GM12892 (cell line): ENCODE measurements at regions not wholly inside any gene's neighbourhood (a gene's known extent, or its start where the extent isn't known, plus 50 kb on each side); places are given as distances from the start of the nearest gene placed in this dataset.

Experiments
- POLR2A ChIP-seq: IDR thresholded peaks from 2 replicates; pipeline ENCODE4 v1.6.1; 2011; ENCODE audit warnings: low read depth, low read length, control low read depth
- POLR2AphosphoS5 ChIP-seq: IDR thresholded peaks from 2 replicates; pipeline ENCODE4 v1.6.1; 2011; ENCODE audit warnings: low read depth, low read length, control low read depth

DNA sequence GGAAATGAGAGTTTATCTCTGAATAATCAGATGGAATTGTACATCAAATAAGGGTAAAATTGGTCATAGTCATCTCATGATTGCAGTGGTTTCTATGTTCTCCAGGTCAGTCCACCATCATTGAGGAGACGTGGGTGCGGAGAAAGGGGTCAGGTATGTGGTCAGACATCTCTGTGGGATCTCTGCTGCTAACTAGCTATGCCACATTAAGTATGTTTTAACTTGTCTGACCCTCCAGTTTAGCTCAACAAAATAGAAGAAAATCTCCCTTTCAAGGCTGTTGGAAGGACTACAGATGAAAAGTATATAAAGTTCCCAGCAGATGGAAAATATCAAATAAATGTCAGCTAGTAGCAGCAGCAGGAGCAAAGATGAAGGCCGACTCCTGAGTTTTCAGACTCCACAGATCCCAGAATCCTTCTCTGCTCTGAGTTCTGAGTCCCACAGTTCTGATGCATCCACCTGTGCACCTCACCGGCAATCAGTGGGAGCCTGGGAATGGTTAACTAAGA, 106.6 kb upstream of the CYP1B1 start:
- no peak for TF ChIP-seq POLR2A
- no peak for TF ChIP-seq POLR2AphosphoS5
